CD4-positive, alpha-beta T cell treated with Interleukin-12 subunit alpha and Interleukin-12 subunit beta, for 1 hour (primary cell): ENCODE measurements at regions not wholly inside any gene's neighbourhood (a gene's known extent, or its start where the extent isn't known, plus 50 kb on each side); places are given as distances from the start of the nearest gene placed in this dataset.

Experiments
- DNase-seq: peaks from one replicate; pipeline ENCODE4 v3.0.0-alpha.2; 2020

DNA sequence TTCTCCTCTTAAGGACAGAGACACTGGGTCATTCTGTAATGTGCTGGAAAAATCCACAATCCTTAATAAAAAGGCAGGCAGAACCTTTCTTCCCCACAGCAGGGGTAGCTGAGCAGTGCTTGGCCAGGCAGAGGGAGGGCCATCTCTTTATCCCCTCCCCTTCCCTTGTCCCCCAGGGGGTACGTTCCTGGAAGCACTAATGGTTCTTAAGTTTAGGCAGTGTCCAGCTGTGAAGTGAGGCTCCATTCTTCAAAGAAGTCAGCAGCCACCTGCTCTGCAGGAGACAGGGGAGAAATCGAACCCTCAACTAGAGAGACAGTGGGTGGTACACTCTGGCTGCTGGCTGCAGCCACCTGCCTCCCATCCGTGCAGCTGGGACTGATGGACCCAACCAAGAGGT, 533.9 kb upstream of the CDH11 start:
- no peak for DNase-seq

DNA sequence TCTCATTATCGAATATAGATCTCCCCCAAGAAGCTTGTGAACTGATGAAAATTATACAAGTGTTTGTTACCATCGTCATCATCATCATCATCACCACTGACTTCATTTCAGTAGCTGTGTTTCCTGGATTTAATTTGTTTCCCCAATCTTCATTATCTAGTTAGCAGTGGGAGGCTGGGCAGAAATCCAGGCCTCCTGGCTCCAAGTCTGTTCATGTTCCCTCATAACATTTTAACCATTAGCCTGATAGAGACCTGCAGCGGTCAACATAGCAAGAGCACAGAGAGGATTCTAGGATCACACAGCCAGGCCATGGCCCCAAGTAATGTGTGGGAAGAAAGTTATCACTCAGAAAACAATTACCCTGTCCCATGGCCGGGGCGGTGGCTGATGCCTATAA, 526.2 kb upstream of the CDH11 start:
- no peak for DNase-seq

DNA sequence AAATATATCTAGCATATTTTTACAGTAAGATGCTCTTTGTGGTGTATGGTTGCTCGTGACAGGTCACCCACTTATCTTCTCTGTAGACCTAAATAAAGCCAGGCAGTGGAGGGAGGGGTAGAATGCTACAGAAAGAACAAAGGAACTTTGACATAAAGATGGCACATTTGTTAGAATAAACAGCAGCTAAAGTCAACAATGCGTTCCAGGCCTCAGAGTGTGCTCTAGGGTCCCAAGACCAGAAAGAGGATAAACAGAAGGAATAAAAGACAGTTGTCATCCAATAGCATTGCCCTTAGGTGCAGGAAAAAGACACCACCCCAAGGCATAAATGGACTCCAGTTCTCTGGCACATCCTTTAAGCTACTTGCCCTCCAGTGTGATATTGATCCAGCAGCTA, 523.0 kb upstream of the CDH11 start:
- no peak for DNase-seq

DNA sequence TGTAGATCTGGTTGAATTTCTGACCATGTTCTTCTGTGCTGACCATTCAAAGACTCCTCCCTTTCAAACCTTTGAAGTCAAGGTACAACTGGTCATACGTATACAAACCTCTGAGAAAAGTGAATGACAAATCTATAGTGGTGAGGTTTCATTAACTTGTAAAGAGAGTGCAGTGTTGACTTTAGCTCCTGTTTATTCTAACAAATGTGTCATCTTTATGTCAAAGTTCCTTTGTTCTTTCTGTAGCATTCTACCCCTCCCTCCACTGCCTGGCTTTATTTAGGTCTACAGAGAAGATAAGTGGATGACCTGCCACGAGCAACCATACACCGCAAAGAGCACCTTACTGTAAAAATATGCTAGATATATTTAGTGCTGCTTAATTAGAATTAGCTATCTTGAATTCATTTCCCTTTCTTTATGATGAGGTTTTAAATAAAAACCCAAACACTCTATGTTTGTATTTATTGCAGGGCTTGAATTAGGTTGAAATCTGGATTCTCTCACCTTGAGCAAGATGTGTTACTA, 520.0 kb upstream of the CDH11 start:
- no peak for DNase-seq

DNA sequence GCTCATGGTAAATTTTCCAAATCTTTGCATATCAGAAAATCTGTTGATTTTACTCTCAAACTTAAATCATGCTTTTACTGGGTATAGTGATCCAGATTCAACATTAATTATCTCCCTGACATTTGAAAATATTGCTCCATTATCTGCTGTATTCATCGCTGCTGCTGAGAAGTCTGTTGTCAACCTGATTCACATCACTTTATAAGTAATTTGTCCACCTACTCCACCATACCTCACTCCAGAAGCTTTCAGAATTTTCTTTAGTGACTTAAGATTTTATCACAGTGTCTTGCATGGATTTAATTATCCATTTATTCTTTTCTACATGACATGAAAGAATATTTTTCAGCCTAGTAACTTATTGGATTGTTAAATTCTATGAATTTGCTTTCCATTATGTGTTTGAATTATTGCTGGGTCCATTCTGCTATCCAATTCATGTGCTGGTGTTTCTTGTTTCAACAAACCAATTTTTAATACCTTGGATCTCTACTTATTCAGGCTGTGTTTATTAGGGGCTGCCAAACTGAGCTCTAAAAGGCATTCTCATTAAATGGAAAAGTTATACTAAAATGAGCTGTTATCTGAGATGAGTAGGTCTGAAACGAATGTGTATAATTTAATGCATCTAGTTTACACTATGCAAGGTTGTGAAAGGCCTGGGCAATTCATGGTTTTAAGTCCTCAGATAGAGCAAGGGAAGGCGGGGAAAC, 519.3 kb upstream of the CDH11 start:
- no peak for DNase-seq

DNA sequence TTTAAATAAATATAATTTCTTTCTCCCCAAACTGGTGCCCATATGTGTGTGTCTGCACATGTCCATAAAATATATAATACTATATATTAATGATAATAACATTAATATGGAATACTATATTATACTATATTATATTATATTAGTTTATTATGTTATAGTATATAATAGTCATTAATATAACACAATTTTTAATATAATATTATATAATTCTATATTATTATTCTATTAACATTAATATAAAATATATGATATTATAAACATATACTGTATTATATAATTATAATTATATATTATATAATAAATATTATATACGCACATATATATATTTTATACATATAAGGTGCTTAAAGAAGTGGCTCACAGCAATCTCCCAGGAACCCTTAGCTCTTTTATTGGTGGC, 513.0 kb upstream of the CDH11 start:
- no peak for DNase-seq

DNA sequence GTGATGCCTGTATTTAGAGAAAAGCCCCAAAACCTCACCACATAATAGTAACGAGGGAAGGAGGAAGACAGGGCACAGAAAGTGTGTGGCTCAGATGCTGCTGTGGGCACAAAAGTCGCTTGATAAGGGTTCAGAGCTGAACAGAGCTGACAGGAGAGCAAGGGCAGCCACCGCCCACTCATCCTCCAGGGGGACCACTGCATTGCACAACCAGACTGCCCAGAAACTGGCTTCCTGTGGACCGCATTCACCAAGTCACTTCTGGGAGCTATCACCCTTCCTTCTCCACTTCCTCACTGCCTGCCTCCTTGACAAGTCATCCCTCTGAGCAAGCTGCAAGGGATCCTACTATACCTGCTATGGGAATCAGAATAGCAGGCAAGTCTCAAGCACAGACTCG, 512.4 kb upstream of the CDH11 start:
- no peak for DNase-seq

DNA sequence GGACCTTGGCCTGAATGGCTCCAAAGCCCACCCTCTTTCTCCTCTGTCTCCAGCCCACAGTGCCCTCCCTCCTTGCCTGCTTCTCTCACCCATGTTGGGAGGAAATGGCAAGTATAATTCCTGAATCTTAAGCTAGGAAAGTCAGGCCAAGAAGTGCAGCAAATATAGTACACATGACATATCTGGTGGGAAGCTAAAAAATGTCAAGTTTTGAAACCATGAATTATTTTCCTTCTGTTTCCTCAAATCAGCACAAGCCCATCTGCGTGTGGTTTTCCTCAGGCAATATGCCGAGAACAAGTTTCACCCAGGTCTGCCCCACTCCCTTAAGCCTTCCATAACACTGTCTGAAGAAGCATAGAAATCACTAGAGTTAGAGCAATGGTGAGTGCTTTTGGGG, 502.8 kb upstream of the CDH11 start:
- DNase-seq = no peak

DNA sequence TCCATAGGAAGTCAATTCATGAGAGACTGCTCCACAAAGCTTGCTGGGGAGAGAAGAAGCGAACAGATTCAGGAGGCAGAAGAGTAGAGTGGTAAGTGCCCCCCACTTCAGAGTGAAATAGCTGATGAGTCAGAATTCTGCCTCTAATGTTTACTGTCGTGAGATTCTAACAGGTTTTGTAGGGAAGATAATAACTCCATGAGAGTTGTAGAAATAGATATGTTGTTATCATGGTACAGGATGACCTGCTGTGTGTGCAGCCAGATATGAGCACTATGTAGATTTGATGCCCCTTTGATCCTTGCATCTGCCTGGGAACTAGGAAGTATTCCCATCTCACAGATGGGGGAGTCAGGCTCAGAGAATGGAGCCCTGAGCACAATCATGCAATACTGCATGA, 502.4 kb upstream of the CDH11 start:
- DNase-seq = no peak

DNA sequence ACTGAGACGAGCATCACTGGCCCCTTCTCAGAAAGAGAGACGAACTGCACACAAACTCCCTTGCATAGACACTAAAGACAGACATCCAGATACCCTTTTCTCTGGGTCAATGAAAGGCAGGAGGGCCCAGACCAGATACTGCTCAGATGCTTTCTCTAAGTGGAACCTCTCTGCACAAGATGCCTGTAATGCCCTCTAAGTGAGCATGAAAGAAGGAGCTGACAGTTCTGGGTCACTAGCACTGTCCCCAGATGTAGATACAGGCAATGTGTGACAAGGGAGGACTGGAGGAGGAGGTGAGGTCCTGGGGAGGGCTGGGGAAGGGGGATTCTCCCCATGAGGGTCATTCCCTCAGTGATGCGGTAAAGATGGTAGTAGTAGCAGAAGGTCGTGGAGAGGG, 501.0 kb upstream of the CDH11 start:
- no peak for DNase-seq

DNA sequence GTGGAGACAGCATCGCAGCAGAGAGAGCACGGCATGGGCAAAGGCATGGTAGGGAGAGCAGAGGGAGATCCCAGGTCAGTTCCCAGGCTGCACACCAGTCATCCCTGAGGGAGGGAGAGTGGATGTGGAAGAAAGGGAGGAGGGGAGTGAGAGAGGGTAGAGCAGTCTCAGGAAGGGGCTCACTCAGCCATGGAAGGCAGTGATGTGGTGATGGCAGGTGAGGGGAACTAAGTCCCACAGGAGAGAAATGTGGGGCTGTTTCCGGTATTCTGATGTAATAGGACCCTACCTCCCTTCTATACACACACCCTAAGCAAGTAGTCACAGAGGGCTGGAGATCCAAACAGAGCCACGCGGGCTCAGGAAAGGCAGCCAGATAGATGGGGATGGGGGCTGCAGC, 500.3 kb upstream of the CDH11 start:
- no peak for DNase-seq

DNA sequence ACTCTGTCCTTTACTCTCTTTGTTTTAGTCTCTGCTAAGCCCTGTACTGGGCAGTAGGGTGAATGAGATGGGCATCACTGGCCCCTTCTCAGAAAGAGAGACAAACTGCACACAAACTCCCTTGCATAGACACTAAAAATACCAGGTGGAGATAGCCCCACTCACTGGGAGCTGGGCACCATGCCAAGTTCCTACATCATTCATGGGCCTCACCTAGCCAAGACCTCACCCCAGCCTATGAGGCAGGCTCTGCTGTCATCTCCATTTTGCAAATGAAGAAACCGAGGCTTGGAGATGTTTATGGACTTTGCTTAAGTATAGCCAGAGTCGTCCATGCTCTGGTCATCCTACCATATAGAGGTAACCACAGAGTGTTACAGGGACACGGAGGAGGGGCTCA, 499.8 kb upstream of the CDH11 start:
- DNase-seq = no peak

DNA sequence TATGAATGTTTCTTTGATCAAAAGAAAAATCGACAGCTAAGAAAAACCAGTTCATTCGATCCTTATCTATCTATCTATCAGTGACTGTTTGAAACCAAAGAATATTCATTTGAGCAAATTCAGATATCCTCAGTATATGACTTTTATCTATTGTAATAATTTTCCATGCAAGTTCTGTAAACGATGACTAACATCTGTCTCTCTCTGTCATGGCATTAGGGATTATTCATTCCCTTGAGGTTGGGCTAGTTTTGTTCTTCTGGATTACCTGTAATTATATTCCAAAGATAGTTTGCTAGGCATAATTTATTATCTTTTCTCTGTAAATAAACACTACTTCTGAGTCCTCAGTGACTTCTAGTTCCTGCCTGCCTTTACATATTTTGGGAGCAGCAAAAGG, 497.7 kb upstream of the CDH11 start:
- DNase-seq = no peak

DNA sequence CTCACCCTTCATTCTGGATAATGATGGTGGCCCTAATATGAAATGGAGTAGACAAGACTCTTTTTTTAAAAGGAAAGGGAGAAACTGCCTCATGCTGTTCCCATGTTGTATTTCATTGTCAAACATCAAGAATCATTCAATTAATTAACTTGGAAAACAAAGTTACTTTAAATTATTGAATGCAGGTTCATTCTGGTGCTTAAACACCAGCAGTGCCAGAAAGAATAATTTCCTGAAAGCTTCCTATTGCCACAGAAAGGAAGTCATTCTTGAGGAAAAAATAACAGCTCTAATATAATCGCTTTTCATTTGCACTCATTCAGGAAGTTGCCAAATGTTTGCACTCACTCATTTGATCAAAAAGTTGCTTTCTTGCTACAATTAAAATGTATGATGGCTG, 497.1 kb upstream of the CDH11 start:
- DNase-seq = no peak

DNA sequence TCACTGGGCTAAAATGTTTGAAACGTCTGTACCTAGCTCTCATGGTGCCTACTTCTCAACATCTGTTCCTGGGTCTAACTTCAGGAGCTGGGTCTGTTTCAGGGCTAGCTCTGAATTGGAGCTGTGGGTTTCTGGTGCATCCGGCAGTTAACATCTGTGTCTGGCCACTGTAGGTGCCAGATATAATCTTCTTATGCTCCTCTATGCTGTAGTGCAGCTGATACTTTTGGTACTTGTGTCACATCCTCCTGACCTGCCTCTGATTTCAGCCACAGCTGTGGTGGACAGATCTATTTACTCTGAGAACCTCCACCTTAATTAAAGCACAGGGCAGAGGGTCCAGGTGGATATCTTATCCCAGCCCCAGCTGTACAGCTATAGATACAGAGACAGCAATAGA, 496.5 kb upstream of the CDH11 start:
- DNase-seq = no peak

DNA sequence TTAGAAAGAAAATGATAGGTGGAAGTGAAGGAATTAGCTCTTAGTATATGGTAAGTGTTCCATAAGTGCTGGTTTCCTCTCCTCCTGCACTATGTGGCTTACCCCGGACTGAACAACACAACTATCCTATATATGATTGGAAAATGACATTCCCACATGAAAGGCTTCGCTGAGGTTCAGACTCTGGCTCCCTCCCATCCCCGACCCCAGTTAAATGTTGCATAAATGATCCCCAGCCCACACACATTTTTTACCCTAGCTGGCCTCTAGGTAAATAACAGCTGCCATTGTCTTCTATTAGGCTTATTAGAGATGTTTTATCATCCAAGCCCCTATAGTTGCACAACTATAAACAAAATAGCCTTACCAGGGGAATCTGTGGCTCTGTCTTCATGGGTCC, 495.6 kb upstream of the CDH11 start:
- DNase-seq = no peak

DNA sequence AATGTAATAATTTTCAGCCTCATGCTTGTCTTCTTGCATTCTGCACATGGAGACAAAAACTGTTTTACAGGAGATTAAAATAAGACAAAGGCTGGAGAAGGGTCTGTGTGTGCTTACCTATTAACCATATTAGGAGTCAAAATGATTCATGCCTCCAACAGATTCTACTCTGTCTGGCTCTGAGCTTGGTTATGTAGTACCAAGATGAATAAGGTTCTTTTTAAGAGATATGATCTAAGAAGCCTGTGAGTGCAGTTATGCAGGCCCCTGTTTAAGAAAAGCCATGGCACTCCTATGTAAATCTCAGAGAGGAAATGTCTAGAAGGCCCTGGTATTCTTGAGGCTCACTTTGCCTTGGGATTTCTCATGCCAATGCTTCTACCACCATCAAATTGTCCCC, 486.6 kb upstream of the CDH11 start:
- no peak for DNase-seq

DNA sequence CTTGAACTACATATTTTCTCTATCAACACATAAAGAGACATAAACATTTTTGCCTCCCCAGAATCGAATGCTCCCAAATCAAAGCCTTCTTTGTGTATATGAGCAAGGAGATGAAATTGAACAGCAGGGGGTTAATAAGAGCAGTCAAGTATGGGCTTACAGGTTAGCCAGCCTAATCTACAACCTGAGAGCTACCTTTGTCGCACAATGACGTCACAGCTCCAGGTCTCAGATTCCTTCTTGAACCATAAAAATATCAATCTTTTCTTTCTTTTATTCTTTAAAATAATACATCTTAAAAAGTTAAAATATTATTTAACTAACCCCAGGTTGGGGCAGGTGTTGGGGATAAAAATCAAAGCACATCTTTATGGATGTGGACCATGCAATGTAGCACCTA, 482.9 kb upstream of the CDH11 start:
- no peak for DNase-seq

DNA sequence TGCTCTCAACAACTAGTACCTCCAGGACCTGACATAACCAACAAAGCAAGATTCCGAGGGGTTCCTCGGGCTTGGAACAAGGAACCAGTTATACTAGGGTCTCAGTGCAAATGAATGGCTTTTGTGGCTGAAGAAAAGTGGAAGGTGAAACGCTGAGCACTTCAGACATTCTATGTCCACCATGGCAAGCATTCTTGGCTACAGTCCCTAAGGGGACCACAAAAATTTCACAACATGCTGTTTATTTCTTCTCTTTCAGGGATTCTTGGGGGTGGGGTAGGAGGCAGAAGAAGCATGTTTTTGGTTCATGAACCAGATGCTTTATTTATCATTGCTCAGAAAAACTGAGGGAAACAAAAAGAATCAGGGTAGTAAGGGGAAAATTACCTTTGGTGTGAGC, 479.9 kb upstream of the CDH11 start:
- no peak for DNase-seq

DNA sequence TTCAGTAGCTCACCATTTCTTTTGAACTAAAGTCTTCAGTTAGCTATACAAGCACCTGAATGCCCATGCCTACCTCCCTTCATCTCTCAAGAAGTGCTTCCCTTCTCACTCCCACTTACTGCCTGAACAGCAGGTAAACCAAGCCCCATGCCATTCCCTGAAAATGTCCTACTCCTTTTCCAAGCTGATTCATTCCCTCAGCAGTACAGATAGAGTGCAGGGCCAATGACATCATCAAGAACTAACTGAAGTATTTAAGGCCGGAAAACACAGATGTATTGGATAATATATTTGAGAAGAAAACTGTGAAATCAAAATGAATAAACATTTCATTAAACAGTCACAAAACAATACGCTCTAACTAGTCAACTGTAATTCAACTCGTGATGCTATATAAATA, 478.8 kb upstream of the CDH11 start:
- no peak for DNase-seq

DNA sequence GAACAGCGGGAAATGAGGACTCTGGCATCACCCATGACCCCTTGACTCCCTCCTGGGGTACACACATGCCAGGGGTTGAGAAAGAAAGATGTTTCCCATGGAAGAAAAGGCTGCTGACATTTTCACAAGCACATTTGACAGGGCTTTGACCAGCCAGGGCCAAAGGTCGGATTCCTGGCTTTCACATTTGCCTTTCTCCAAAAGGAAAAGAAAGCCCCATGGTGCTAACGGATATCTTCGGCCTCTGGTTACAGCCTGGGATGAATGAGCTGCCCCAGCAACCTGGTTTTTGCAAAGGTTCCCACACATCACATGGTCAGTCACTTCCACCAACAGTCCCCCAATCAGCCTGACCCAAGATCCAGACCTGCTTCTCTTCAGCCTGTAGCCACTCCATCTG, 478.2 kb upstream of the CDH11 start:
- DNase-seq = no peak

DNA sequence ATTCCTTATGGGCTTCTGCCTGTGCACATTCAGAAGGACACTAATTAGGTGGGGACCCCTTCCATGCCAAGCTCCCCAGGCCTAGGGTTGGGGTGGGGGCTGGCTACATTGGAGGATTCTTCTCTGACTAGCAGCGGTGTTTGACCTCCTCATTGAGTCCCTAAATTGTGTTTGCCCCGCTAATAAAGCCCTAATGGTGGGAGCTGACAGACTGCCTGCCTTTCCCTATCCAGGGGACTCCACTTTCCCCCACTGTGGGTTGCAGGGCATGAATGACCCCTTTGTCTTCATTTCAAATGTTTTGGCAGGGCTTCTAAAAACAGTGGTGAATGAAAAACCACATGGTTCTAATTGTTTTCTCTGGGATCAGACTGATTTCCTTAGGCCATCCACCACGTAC, 476.8 kb upstream of the CDH11 start:
- DNase-seq = no peak

DNA sequence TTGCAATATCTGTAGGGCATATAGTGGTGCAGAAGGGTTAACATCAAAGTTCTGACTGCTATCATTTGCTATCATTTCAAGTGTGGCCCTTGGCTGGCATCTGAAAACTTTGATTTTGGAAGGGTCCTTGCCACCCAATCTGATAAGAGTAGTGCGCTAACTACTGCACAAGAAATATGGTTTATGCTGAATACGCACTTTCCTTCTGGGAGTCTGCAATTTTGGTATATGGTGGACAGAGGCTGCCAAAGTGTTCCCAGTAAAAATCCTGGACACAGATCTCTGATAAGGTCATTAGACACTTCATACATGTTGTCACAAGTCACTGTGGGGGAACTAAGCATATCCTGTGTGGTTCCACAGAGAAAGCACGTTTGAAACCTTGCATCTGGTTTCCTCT, 461.6 kb upstream of the CDH11 start:
- DNase-seq = no peak

DNA sequence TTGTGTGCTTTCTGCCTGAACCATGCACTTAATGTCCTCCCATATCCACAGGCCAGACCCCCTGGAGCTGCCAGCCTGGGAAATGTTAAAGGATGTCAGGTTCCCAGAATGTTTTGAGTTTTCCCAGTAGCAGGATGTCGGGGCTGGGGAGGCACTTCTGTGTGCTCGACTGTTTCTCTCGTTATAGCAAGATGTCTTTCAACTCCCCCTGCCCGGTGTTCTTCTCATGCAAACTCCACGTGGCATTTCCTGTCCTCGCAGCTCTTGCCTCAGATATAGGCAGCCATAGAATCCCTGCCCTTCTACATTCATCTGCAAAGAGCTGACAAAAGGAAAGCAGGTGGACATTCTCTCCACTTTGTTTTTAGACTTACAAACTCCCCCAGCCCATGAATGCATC, 457.2 kb upstream of the CDH11 start:
- no peak for DNase-seq

DNA sequence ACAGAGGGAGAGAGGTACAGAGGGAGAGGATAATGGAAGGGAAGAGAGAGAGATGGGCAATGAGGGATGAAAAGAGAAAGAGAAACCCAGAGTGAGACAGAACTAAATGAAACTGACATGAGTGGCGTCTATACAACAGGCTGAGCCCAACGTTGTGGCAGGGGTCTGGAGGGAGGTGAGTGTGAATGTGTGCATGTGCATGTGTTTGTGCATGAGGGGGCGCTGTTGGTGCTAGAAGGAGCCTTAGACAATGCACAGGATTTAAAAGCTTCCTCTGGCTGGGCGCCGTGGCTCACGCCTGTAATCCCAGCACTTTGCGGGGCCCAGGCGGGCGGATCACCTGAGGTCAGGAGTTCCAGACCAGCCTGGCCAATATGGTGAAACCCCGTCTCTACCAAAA, 454.8 kb upstream of the CDH11 start:
- no peak for DNase-seq

DNA sequence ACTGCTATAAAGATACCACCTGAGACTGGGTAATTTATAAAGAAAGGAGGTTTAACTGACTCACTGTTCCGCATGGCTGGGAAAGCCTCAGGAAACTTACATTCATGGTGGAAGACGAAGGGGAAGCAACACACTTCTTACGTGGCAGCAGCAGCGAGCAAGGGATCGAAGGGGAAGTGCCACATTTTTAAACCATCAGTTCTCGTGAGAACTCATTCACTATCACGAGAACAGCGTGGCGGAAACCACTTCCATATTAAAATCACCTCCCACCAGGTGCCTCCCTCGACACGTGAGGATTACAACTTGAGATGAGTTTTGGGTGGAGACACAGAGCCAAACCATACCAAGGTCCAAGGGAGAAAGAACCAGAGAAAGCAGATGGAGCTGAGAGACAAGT, 454.3 kb upstream of the CDH11 start:
- no peak for DNase-seq
